D721Med (cell line): ENCODE measurements at regions not wholly inside any gene's neighbourhood (a gene's known extent, or its start where the extent isn't known, plus 50 kb on each side); places are given as distances from the start of the nearest gene placed in this dataset.

Experiments
- DNase-seq: peaks from one replicate; pipeline ENCODE4 v3.0.0; 2011; ENCODE audit warnings: low spot score; ENCODE audit not compliant: insufficient read length
- FAIRE-seq: peaks from 2 replicates; lab custom pipeline; 2011; peaks lifted over from hg19 to GRCh38; lab: Jason Lieb, UNC
- TF ChIP-seq, protein P1 (sequence below): IDR thresholded peaks from 2 replicates; pipeline ENCODE4 v1.5.1; 2012; ENCODE audit warnings: mild to moderate bottlenecking, control low read depth; ENCODE audit not compliant: insufficient read depth; ENCODE audit errors: missing control alignments

- TF ChIP-seq, protein P1, sequence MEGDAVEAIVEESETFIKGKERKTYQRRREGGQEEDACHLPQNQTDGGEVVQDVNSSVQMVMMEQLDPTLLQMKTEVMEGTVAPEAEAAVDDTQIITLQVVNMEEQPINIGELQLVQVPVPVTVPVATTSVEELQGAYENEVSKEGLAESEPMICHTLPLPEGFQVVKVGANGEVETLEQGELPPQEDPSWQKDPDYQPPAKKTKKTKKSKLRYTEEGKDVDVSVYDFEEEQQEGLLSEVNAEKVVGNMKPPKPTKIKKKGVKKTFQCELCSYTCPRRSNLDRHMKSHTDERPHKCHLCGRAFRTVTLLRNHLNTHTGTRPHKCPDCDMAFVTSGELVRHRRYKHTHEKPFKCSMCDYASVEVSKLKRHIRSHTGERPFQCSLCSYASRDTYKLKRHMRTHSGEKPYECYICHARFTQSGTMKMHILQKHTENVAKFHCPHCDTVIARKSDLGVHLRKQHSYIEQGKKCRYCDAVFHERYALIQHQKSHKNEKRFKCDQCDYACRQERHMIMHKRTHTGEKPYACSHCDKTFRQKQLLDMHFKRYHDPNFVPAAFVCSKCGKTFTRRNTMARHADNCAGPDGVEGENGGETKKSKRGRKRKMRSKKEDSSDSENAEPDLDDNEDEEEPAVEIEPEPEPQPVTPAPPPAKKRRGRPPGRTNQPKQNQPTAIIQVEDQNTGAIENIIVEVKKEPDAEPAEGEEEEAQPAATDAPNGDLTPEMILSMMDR = peak; percentile 48
- no peak for DNase-seq
- FAIRE-seq = peak; percentile 75
Measured at GRCh38 chr4:63717384-63717783, 691.9 kb downstream of the TECRL start.

GRCh38 chr4:63708661-63709060 is 700.6 kb downstream of the TECRL start:
- TF ChIP-seq, protein P1 = no peak
- FAIRE-seq (no peak), DNase-seq (no peak)

GRCh38 chr4:63700569-63700968 is 708.7 kb downstream of the TECRL start:
- DNase-seq (no peak), FAIRE-seq (no peak)
- TF ChIP-seq, protein P1 = no peak

DNA sequence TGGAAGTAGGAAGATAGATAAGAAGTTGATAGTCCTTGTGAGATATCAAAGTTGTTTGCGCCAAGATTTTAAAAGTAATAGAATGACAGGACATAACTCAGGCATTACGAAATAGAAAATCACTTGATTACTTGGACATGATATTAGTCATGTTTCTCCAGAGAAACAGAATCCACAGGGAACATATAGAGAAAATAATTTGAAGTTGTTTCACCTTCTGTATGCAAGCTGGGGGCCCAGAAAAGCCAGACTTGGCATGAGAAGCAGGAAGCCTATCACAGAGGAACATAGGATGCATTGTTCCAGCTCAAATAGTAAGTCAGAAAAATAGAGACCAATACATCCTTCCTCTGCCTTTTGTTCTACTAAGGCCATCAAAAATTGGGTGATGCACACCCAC is 715.9 kb downstream of the TECRL start:
- FAIRE-seq (no peak), DNase-seq (no peak)
- TF ChIP-seq, protein P1 = no peak

- DNase-seq (no peak), FAIRE-seq (no peak)
Measured at GRCh38 chr4:63678358-63678931, 730.8 kb downstream of the TECRL start.

GRCh38 chr4:63670735-63671134 is 738.5 kb downstream of the TECRL start:
- TF ChIP-seq, protein P1 = no peak
- no peak for DNase-seq
- no peak for FAIRE-seq

More at GRCh38 chr4:63678358-63678931, 730.8 kb downstream of the TECRL start:
- TF ChIP-seq, protein P1 = no peak

GRCh38 chr4:63663870-63664269 is 745.4 kb downstream of the TECRL start:
- TF ChIP-seq, protein P1 = no peak
- no peak for FAIRE-seq
- no peak for DNase-seq
